Smooth muscle cell (in vitro differentiated cells): ENCODE measurements at regions not wholly inside any gene's neighbourhood (a gene's known extent, or its start where the extent isn't known, plus 50 kb on each side); places are given as distances from the start of the nearest gene placed in this dataset.

Source experiments
- DNase-seq: peaks from one replicate; lab custom pipeline; 2025; ENCODE audit not compliant: unreplicated experiment; lab: John Stamatoyannopoulos, UW
- H2AFZ ChIP-seq: fragments of 200-600 bp; sonication (generic); 2 replicates; pipeline ENCODE4 v1.6.0; 2016; ENCODE audit warnings: antibody characterized with exemption, low read depth, mild to moderate bottlenecking
- H3F3A ChIP-seq: fragments of 200-600 bp; sonication (generic); 2 replicates; pipeline ENCODE4 v1.6.0; 2017; ENCODE audit warnings: antibody characterized with exemption, low read depth
- H3K27ac ChIP-seq: fragments of 200-600 bp; sonication (generic); 2 replicates; pipeline ENCODE4 v1.5.1; 2016; ENCODE audit warnings: low read depth, mild to moderate bottlenecking
- H3K27me3 ChIP-seq: fragments of 200-600 bp; sonication (generic); 2 replicates; pipeline ENCODE4 v1.6.1; 2016; ENCODE audit warnings: low read depth, mild to moderate bottlenecking
- H3K36me3 ChIP-seq: fragments of 200-600 bp; sonication (generic); 2 replicates; pipeline ENCODE4 v1.5.1; 2016; ENCODE audit warnings: low read depth
- H3K4me1 ChIP-seq: fragments of 200-600 bp; sonication (generic); 2 replicates; pipeline ENCODE4 v1.5.1; 2016; ENCODE audit warnings: low read depth
- H3K4me2 ChIP-seq: fragments of 200-600 bp; sonication (generic); 2 replicates; pipeline ENCODE4 v1.6.0; 2016; ENCODE audit warnings: mild to moderate bottlenecking
- H3K4me3 ChIP-seq: fragments of 200-600 bp; sonication (generic); 2 replicates; pipeline ENCODE4 v1.5.1; 2016; ENCODE audit warnings: mild to moderate bottlenecking
- H3K79me2 ChIP-seq: fragments of 200-600 bp; sonication (generic); 2 replicates; pipeline ENCODE4 v1.6.0; 2016; ENCODE audit warnings: low read depth, mild to moderate bottlenecking
- H3K9ac ChIP-seq: fragments of 200-600 bp; sonication (generic); 2 replicates; pipeline ENCODE4 v1.6.0; 2016; ENCODE audit warnings: low read depth
- H3K9me3 ChIP-seq: fragments of 200-600 bp; sonication (generic); replicated peaks from 2 replicates; pipeline ENCODE4 v1.5.1; 2016; ENCODE audit warnings: low read depth
- H4K20me1 ChIP-seq: fragments of 200-600 bp; sonication (generic); 2 replicates; pipeline ENCODE4 v1.6.0; 2016; ENCODE audit warnings: low read depth
- CTCF ChIP-seq: fragments of 200-600 bp; sonication (generic); IDR thresholded peaks from 2 replicates; pipeline ENCODE4 v1.5.1; 2017; ENCODE audit warnings: borderline replicate concordance, mild to moderate bottlenecking, antibody characterized with exemption; ENCODE audit not compliant: insufficient read depth, poor library complexity, severe bottlenecking
- WGBS: methylation state at CpG from one replicate; pipeline ENCODE4 v1.1.7; 2016; ENCODE audit warnings: low lambda C conversion rate; 5-methylcytosine and 5-hydroxymethylcytosine counted together

GRCh38 chr18:78689606-78690005 is 290.0 kb upstream of the SALL3 start:
- no peak for TF ChIP-seq CTCF
- Histone ChIP-seq H3K27ac (no peak overlapping the region), H3K36me3 (no peaks in the 10 kb centered on the region), H3K4me2 (no peak overlapping the region), H2AFZ (no peak overlapping the region), H3K27me3 (no peaks in the 10 kb centered on the region), H3K4me3 (no peak overlapping the region), H3K79me2 (no peaks in the 10 kb centered on the region), H3K9me3 (no peaks in the 10 kb centered on the region), H3F3A (no peaks in the 10 kb centered on the region), H4K20me1 (no peaks in the 10 kb centered on the region), H3K4me1 (no peaks in the 10 kb centered on the region), H3K9ac (no peak overlapping the region)
- WGBS = 92% methylated on average over 15 of the region's 15 CpGs
- no peak for DNase-seq

- no peak overlapping the region for H3K4me2 ChIP-seq
- H2AFZ ChIP-seq = no peak overlapping the region
- WGBS = 83% methylated on average over 1 of the region's 1 CpG
- no peak for DNase-seq
- no peak overlapping the region for H3K27ac ChIP-seq
- no peaks in the 10 kb centered on the region for H3K4me1 ChIP-seq
- no peak overlapping the region for H3K4me3 ChIP-seq
- no peaks in the 10 kb centered on the region for H3K9me3 ChIP-seq
- H3K79me2 ChIP-seq = no peaks in the 10 kb centered on the region
- H3K9ac ChIP-seq = no peak overlapping the region
- no peaks in the 10 kb centered on the region for H4K20me1 ChIP-seq
- no peaks in the 10 kb centered on the region for H3K27me3 ChIP-seq
- no peaks in the 10 kb centered on the region for H3F3A ChIP-seq
- H3K36me3 ChIP-seq = no peaks in the 10 kb centered on the region
- TF ChIP-seq CTCF = no peak
Measured at GRCh38 chr18:78692105-78692504, 287.5 kb upstream of the SALL3 start.

GRCh38 chr18:78693429-78693828 is 286.2 kb upstream of the SALL3 start:
- H3K4me1 ChIP-seq = no peaks in the 10 kb centered on the region
- H3K36me3 ChIP-seq = no peaks in the 10 kb centered on the region
- no peak for TF ChIP-seq CTCF
- no peaks in the 10 kb centered on the region for H3F3A ChIP-seq
- H3K4me3 ChIP-seq = no peak overlapping the region
- no peaks in the 10 kb centered on the region for H3K9me3 ChIP-seq
- H3K27ac ChIP-seq = no peak overlapping the region
- no peaks in the 10 kb centered on the region for H3K79me2 ChIP-seq
- no peak for DNase-seq
- 90% methylated on average over 7 of the region's 7 CpGs for whole genome bisulfite sequencing
- no peaks in the 10 kb centered on the region for H4K20me1 ChIP-seq
- H3K4me2 ChIP-seq = no peak overlapping the region
- no peak overlapping the region for H2AFZ ChIP-seq
- no peaks in the 10 kb centered on the region for H3K27me3 ChIP-seq
- no peak overlapping the region for H3K9ac ChIP-seq

GRCh38 chr18:78696698-78697435 is 282.8 kb upstream of the SALL3 start:
- Histone ChIP-seq H3K9me3 (no peaks in the 10 kb centered on the region), H3K27me3 (no peaks in the 10 kb centered on the region), H3K9ac (no peak overlapping the region), H3K36me3 (no peaks in the 10 kb centered on the region), H3K4me2 (no peak overlapping the region), H3K79me2 (no peaks in the 10 kb centered on the region), H3F3A (no peaks in the 10 kb centered on the region), H4K20me1 (no peaks in the 10 kb centered on the region), H2AFZ (no peak overlapping the region), H3K27ac (no peak overlapping the region), H3K4me3 (no peak overlapping the region), H3K4me1 (peaks cover 3% of the 10 kb centered on the region)
- 88% methylated on average over 21 of the region's 21 CpGs for WGBS
- TF ChIP-seq CTCF = no peak
- DNase-seq = no peak
